NCI-H1436 treated with DMSO at 0.1 percent for 48 hours (cell line): ENCODE measurements at regions not wholly inside any gene's neighbourhood (a gene's known extent, or its start where the extent isn't known, plus 50 kb on each side); places are given as distances from the start of the nearest gene placed in this dataset.

Source experiments
- DNase-seq: peaks from one replicate; lab custom pipeline; 2025; lab: John Stamatoyannopoulos, UW

DNA sequence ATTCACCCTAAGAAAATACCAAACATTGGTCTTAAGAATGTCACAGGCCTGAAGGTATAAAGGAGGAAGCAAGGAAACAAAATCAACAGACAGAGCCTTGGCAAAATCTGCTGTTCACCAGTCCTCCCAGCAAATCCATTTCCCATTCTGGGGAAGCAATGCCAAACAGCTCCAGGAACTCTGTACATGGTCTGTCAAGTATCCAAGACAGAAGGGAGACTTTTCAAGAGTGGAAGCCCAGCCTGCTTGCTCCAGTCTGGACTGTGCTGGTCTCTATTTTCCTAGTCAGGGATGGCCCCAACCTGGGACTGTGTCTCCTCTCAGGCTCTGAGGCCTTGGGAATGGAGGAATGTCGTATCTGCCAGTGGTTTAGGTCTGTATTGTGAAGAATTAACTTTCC is 251.5 kb downstream of the DAD1 start:
- DNase-seq, result no peak

DNA sequence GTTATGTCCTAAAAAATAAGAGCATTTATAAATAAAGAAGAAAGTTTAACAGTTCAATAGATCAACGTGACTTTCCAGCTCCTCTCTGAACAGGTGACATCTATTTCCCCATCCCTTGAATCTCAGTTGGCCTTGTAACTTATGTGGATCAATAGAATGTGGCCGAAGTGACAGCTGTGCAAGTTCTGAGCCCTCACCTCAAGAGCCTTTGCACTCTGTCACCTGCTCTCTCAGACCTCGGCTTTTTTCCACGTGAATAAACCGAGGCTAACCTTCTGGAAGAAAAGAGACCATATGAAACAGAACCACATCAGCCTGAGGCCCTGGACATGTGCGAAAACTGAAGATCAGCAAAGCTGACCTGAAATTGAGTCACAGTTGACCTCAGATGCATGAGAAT is 253.0 kb downstream of the DAD1 start:
- no peak for DNase-seq

- no peak for DNase-seq
Observed at GRCh38 chr14:22334627-22335026, 254.4 kb downstream of the DAD1 start.

DNA sequence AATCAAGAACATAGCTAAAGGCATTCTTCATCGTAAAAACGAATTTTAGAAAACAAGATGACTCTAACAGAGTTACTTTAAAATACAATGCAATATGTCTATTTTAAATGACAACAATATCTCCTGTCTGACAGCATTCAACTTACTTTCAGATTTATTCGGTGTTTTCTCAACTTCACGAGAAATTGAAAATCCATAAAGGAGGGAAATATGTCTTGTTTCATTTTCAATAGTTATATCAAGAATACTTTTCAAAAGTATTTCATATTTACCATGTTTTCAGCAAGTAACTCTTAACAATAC is 254.8 kb downstream of the DAD1 start:
- no peak for DNase-seq

DNA sequence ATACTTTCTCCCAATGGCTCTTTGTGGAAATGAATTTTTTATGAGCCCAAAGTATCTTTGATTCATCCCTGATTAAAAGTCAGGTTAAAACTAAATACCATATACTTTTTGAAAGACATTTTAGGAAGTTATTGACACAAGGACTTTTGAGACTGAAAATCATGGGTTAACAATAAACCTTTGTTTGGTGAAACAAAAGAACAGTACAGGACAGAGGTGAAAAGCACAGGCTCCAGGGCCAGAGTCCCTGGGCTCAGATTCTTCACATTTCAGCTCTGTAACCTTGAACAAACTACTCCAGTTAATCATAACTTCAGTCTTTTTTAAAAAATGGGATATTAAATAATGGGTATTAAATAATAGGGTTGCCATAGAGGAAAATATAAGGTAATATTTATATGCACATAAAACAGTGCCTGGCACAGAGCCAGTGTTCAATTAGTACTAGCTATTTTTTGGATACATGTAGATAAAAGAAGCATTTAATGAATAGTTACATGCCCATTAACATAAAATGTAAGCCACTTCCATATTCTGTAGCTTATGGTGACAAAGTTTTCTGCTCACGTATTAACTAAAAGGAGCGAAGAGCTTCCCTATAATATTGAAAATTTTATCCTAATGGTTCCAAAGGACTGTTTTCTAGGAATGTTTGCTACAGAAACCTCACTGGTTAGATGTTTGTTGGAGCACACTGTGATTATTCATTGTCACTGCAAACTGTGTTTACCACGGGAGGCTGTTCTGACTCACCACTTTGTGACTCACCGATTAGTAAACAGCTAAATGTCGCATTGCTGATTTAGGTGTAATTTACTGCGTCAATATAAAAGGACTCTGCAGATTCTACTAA is 255.4 kb downstream of the DAD1 start:
- no peak for DNase-seq

DNA sequence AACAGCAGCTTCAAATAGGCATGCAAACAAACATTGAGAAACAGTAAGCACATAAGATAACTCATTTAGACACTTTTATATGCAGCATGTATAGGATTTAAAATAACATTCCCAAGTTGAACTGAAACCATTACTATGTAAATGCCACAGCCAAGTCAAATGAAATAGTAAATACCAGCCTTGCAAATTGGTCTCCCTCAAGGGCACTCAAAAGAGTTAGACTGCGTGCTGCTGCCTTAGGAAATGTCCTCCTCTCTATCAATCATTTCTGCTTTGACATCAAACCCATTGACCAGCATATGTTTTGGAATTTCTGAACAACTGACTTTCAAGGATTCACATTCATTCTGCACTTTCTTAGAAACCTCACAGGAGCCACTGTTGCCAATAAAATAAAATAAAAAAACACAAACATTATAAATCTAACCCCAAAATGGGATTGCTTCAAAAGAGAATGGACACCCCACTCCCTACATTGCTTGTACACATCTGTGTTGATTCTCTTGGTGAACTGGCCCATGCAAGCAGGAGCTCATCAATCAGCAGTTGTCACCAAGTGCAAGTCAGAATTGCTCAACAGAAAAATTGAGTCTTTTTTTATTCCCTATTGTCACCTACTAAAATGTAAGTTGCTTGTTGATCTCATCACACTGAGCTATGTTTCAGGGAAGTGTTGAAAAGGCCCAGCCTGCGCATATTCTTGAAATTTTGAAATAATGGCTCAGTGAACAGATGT is 256.2 kb downstream of the DAD1 start:
- DNase-seq, result no peak

- no peak for DNase-seq
Observed at GRCh38 chr14:22329371-22329770, 259.7 kb downstream of the DAD1 start.

- DNase-seq, result no peak
Observed at GRCh38 chr14:22325676-22326400, 263.2 kb downstream of the DAD1 start.

- DNase-seq, result no peak
Observed at GRCh38 chr14:22320362-22320750, 268.7 kb downstream of the DAD1 start.

DNA sequence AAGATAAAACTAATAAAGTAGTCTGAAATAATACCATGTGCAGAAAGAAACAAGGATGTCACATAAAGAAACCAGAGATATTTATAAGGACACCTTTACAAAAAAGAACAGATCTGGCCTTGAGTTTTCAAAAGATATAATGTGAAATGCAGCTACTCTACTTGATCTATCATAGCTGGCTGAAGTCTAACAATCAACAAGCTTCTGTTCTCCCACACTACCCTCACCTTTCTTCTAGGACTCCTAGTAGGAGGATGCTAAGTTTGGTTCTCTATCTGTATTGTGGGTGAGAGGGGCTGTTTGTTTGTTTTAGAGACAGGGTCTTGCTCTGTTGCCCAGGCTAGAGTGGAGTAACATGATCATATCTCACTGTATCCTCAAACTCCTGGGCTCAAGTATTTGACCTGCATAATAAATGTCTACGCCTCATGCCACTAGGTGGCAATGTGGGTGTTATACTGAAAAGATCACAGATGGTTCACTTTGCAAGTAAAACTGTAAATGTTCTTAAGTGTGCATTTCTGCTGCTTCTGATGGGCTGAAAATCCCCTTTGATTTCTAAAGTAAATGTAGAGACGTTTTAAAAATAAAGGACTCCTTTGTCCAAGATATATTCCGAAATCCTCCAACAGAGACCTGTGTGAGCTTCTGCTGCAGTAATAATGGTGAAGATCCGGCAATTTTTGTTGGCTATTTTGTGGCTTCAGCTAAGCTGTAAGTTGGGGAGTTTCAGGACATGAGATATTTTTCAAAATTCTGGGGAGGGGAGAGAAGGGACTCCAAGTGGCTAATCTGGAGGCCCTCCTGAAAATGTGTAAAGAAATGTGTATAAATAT is 269.3 kb downstream of the DAD1 start:
- no peak for DNase-seq

GRCh38 chr14:22318951-22319350 is 270.1 kb downstream of the DAD1 start:
- DNase-seq, result no peak

- no peak for DNase-seq
Observed at GRCh38 chr14:22316473-22316872, 272.6 kb downstream of the DAD1 start.

- DNase-seq, result no peak
Observed at GRCh38 chr14:22315336-22315735, 273.7 kb downstream of the DAD1 start.

GRCh38 chr14:22314183-22314820 is 274.7 kb downstream of the DAD1 start:
- no peak for DNase-seq

- DNase-seq, result no peak
Observed at GRCh38 chr14:22313172-22313801, 275.7 kb downstream of the DAD1 start.

GRCh38 chr14:22311636-22312035 is 277.4 kb downstream of the DAD1 start:
- DNase-seq, result no peak

DNA sequence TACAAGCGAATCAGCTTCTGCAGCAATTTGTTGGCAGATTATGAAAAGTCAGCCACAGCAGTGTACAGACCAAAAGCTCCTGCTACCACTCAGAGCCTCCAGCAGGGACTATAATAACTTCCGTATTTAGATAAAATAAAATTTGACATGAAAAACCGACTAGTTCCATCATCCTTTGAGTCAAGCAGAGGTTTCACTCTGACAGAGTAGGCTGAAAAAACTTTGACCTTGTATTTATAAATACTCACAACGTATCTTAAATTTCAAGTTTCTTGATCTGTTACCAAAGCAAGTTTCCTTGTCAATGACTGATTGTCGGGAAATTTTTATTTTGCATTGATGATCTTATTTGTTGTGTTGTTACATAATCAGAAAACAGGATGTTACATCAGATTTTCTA is 283.4 kb downstream of the DAD1 start:
- DNase-seq, result no peak

- DNase-seq, result no peak
Observed at GRCh38 chr14:22304326-22304725, 284.7 kb downstream of the DAD1 start.

DNA sequence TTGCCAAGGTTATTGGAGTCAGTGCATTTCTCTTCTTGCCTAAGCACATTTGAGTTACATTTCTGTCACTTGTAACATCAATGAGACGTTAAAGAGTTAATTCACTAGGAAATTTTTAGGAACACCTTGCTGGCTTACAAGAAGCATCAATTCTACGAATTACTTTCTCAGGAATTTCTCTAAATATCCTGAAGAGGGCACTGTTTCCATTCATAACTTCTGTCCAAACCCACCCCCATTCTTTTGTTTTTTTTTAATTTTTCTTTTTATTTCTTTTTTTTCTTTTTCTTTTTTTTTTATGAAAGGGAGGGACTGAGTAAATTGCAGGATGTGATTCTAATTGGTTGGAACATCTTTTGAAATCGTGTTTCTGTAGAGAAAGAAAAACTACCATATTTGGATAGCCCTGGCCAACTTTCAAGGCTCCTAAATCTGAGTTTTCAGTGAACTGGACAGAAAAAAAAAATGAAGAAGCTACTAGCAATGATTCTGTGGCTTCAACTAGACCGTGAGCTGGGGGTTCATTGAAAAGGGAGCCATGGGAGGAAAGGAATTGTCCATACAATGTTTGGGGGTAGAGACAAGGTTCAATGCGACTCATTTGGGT is 285.3 kb downstream of the DAD1 start:
- no peak for DNase-seq

DNA sequence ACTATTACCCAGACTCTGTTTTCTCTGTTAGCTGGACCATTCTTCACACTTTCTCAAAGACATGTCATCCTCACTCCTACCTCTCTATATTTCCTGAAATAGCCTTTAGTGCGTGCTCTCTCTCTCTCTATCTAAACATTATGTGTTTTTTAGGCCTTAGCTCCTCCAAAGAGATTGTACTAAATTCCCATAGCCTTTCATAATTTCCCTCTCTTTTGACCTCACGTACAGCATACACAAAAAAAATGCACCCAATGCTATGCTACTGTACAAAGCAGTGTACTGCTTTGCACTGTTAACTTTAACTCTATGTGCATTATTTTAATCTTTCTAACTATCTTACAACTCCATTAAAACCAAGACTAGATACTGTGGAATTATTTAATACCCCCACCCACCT is 288.4 kb downstream of the DAD1 start:
- DNase-seq, result no peak

- DNase-seq, result no peak
Observed at GRCh38 chr14:22297376-22297775, 291.6 kb downstream of the DAD1 start.
